Jurkat, Clone E6-1 (cell line): ENCODE measurements at regions not wholly inside any gene's neighbourhood (a gene's known extent, or its start where the extent isn't known, plus 50 kb on each side); places are given as distances from the start of the nearest gene placed in this dataset.
"Not testable (repeated sequence)": the region's sequence is repeated elsewhere in the genome, so short reads cannot be mapped to it uniquely, and the experiment has no call there.

Experiments used
- DNase-seq: peaks from one replicate; pipeline ENCODE4 v3.0.0-alpha.2; 2011; ENCODE audit warnings: low read depth, low spot score
- H3K4me3 ChIP-seq: 2 replicates; pipeline ENCODE4 v1.5.1; 2011; ENCODE audit warnings: mild to moderate bottlenecking, low read length, control low read depth, moderate library complexity

- DNase-seq, result no peak
- no peak overlapping the region for H3K4me3 ChIP-seq
Observed at GRCh38 chr6:133085896-133086295, 155.3 kb upstream of the EYA4 start.

- no peak overlapping the region for H3K4me3 ChIP-seq
- no peak for DNase-seq
Observed at GRCh38 chr6:133088931-133089695, 152.0 kb upstream of the EYA4 start.

GRCh38 chr6:133092199-133092598, 149.0 kb upstream of the EYA4 start:
- H3K4me3 ChIP-seq, result no peak overlapping the region
- DNase-seq, result no peak

- peak; percentile 74 for DNase-seq
- H3K4me3 ChIP-seq, result no peak overlapping the region
Observed at GRCh38 chr6:133092771-133093170, 148.4 kb upstream of the EYA4 start.

GRCh38 chr6:133093211-133093610, 147.9 kb upstream of the EYA4 start:
- not testable (repeated sequence) for DNase-seq, H3K4me3 ChIP-seq

- DNase-seq, result no peak
Observed at GRCh38 chr6:133093956-133094355, 147.2 kb upstream of the EYA4 start.

GRCh38 chr6:133097208-133097607, 143.9 kb upstream of the EYA4 start:
- no peak for DNase-seq

More at GRCh38 chr6:133093956-133094355, 147.2 kb upstream of the EYA4 start:
- H3K4me3 ChIP-seq, result no peak overlapping the region

GRCh38 chr6:133099573-133099972, 141.6 kb upstream of the EYA4 start:
- no peak overlapping the region for H3K4me3 ChIP-seq
- DNase-seq, result no peak

More at GRCh38 chr6:133097208-133097607, 143.9 kb upstream of the EYA4 start:
- H3K4me3 ChIP-seq, result no peak overlapping the region

- H3K4me3 ChIP-seq, result no peak overlapping the region
Observed at GRCh38 chr6:133100865-133101264, 140.3 kb upstream of the EYA4 start.

GRCh38 chr6:133101790-133102189, 139.4 kb upstream of the EYA4 start:
- H3K4me3 ChIP-seq, result no peak overlapping the region
- no peak for DNase-seq

More at GRCh38 chr6:133100865-133101264, 140.3 kb upstream of the EYA4 start:
- DNase-seq, result no peak

GRCh38 chr6:133106934-133107333, 134.2 kb upstream of the EYA4 start:
- DNase-seq, result no peak
- no peak overlapping the region for H3K4me3 ChIP-seq

GRCh38 chr6:133108419-133108818, 132.7 kb upstream of the EYA4 start:
- H3K4me3 ChIP-seq, result no peak overlapping the region
- DNase-seq, result no peak

- no peak for DNase-seq
- no peak overlapping the region for H3K4me3 ChIP-seq
Observed at GRCh38 chr6:133114973-133115372, 126.2 kb upstream of the EYA4 start.

GRCh38 chr6:133115946-133116345, 125.2 kb upstream of the EYA4 start:
- H3K4me3 ChIP-seq, result no peak overlapping the region
- DNase-seq, result no peak

GRCh38 chr6:133128191-133128590, 113.0 kb upstream of the EYA4 start:
- no peak overlapping the region for H3K4me3 ChIP-seq
- DNase-seq, result no peak

- DNase-seq, result no peak
- no peak overlapping the region for H3K4me3 ChIP-seq
Observed at GRCh38 chr6:133129556-133129955, 111.6 kb upstream of the EYA4 start.

- no peak for DNase-seq
- no peak overlapping the region for H3K4me3 ChIP-seq
Observed at GRCh38 chr6:133130863-133131262, 110.3 kb upstream of the EYA4 start.

GRCh38 chr6:133131621-133132465, 109.3 kb upstream of the EYA4 start:
- no peak overlapping the region for H3K4me3 ChIP-seq
- DNase-seq, result no peak

GRCh38 chr6:133132466-133132971, 108.6 kb upstream of the EYA4 start:
- no peak for DNase-seq
- H3K4me3 ChIP-seq, result no peak overlapping the region
